Hypothalamus (tissue), 51 donors: ENCODE measurements at regions not wholly inside any gene's neighbourhood (a gene's known extent, or its start where the extent isn't known, plus 50 kb on each side); places are given as distances from the start of the nearest gene placed in this dataset.
"Not testable (repeated sequence)": the region's sequence is repeated elsewhere in the genome, so short reads cannot be mapped to it uniquely, and the experiment has no call there.

Experiments
- DNase-seq, 51 donors: peaks; one replicate each; lab custom pipeline; 2025; lab: John Stamatoyannopoulos, UW

DNA sequence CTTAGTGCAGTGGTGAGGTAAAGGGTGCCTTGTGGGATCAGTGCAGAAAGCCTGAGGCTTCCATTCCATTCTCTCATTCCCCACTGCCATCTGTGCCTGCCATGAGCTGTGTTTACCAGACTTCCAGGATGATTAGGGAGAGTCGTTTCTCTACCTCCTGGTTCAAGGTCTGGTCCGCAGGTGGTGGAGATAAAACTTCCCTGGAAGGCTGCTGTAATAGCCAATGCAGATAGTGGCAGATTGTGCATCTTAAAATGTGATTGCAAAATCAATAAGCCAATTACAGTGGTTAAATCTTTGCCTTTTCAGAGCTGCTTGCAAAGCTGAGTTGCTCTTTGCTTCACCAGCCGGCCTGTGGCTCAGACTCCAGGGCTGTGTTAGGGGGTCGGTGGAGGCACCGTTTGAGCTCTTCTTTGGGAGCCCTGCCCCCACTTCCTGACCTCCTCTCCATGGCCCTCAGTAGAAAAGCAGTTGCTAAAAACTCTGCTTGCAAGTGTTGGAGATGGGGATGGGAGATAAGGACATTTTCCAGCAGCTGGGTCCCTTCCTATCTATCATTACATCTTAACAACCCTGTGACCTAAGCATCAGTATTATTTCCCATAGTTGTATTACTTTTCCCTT lies 95.2 kb upstream of the HS6ST1 start:
- DNase-seq: no peak

DNA sequence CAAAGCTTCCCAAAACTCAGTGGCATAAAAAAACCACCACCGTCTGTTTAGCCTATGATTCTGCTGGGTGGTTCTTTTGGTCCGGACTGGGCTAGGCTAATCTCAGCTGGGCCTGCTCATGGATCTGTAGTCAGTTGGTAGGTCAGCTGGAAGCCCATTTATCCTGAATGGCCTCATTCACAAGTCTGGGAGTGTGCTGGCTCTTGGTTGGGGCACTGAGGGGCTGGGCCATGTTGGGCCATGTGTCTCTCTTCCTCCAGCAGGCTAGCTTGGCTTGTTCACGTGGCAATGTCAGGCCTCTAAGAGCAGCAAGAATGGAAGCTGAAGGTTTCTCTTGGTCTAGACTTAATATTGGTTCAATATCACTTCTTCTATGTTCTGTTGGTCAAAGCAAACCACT lies 95.7 kb upstream of the HS6ST1 start:
- no peak for DNase-seq

DNA sequence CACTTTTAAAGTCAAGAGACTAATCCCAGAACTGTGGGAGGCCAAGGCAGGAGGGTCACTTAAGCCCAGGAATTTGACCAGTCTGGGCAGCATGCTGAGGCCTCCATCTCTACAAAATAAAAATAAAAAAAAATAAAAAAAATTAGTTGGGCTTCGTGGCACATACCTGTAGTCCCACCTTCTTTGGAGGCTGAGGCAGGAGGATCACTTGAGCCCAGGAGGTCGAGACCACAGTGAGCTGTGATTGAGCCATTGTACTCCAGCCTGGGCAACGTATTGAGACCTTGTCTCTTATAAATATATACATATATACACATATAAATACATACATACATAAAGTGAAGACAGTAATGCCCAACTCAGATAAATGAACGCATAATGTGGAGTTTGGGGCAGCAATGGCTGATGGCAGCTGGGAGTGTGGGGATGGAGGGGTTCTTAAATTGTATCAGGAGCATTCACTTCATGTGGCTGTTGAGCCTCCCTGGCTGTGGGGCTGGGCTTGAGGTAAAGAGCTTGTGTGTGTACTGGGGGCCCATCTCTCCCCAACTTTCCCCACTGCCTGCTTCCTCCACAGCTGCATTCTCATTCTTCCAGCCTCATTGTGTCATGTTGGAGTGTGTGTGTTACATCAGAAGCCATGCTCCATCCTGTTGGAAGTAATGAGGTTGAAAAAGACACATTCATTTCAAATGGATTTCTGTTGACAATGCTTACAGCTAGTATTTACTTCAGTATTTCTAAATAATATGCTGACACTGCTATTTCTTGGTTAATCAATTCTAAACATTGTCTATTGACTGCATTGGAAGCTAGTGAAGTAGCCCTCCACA lies 96.5 kb upstream of the HS6ST1 start:
- DNase-seq: no peak

DNA sequence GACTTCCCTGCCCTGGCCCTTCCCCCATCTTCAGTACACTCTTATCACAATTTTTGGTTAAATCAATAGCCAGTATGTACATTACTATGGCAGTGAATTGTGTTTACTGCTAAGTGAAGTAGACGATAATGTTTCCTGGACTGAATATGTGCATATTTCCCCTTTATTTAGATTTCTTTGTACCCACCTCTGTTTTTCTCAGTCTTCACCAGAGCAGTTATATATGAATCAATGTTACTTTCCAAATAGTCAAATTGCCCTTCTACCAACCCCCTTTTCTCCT lies 97.1 kb upstream of the HS6ST1 start:
- DNase-seq: no peak

DNA sequence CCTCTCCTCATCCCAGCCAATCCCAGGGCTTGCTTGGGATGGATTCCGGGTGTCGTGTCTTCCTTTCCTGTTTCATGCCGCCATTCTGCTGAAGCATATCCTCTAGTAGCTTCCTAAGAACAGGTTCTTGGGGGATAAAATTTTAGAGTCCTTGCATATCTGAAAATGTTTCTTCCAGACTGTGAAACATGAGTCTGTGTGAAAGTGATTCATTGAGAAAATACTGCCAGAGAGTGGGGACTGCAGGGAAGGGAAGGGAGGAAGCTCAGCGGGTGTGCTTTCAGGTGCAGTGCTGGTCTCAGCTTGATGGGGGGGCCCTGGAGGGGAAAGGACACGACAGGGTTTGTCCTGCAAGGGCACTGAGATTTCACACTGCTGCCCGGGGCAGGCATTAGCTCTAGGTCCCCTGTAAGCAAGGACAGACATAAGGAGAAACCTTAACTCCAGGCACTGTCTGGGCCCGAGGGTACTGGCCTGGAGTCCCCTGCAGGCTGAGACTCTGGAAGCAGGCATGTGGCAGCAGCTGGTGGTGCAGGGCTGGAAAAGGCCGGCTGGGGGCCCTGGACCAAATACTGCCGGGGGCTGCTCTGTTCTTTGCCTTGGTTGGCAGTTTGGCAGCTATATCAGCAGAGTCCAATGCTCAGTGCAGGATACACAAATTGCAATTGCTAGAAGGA lies 97.6 kb upstream of the HS6ST1 start:
- DNase-seq: no peak

DNA sequence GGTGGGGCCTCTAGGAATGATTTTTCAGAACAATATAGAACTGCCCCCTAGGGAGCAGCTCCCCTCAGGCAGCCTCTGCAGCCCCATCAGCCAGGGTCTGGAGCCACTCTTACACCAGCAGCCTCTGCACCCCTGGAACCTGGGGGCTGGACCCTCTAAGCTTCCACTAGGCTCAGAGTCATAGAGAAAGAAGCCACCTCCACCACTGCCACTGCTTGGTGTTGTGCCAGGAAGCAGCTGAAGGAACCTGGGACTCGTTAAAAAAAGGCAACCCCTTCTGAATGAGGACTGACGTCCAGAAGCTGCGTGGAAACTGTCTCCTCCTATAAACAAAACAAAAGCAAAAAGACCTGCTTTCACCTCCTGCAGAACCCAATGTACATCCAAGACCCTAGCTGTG lies 98.1 kb upstream of the HS6ST1 start:
- no peak for DNase-seq

DNA sequence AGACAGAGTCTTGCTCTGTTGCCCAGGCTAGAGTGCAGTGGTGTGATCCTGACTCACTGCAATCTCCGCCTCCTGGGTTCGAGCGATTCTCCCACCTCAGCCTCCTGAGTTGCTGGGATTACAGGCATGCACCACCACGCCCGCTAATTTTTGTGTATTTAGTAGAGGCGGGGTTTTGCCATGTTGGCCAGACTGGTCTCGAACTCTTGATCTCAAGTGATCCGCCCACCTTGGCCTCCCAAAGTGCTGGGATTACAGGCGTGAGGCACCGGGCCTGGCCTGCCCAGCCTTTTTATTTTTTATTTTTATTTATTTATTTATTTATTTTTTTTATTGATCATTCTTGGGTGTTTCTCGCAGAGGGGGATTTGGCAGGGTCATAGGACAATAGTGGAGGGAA lies 98.6 kb upstream of the HS6ST1 start:
- DNase-seq: not testable (repeated sequence)

DNA sequence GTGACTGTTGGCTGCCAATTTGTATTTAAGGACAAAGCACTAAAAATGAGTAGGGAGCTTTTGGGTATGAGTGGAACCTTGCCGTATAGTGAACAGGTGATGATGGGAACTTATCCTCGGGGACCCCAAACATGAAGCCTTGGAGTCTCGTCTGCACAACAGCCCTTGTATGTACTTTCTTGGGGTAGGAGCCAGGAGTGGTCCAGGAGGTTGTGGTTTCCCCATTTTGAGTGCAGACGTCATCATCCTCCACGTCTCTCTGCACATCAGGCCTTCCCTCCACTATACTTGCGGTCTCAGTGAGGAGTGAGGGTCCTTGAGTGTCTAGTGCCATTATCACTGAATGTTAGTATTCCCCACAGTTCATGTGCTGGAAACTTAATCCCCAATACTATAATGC lies 101.5 kb upstream of the HS6ST1 start:
- no peak for DNase-seq

DNA sequence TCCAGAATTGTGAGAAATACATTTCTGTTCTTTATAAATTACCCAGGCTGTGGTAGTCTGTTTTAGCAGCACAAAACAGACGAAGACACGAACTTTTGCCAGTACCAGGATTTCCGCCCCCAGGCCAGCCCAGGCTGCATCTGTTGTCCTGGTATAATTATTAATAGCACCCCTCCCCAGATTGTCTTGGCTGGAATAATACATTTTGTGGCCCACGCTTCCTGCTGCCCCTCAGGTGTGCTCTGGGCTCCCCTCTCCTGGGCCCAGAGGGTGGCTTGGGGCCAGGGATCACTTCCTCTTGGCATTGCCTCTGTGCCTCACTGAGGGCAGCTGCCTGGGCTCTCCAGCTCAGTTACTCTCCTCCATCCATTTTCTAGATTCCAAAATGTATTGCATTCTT lies 102.1 kb upstream of the HS6ST1 start:
- no peak for DNase-seq

DNA sequence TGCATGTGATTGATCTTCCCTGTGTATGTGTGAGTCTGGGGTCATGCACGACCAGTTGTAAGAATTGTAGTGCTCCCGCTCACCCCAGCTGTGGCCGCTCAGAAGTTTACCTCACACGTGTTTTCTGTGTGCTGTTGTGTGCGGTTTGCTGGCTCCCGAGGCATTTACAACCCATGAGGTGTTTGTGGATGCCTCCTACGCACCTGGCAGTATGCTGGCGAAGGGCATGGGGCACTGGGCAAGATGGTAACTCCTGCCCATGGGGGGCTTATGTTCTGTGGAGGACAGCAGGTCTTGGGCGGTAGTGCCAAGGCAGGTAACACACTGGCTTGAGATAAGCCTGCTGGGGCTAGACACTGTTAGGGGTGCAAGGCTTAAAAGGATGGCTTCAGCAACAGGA lies 102.6 kb upstream of the HS6ST1 start:
- DNase-seq: no peak

DNA sequence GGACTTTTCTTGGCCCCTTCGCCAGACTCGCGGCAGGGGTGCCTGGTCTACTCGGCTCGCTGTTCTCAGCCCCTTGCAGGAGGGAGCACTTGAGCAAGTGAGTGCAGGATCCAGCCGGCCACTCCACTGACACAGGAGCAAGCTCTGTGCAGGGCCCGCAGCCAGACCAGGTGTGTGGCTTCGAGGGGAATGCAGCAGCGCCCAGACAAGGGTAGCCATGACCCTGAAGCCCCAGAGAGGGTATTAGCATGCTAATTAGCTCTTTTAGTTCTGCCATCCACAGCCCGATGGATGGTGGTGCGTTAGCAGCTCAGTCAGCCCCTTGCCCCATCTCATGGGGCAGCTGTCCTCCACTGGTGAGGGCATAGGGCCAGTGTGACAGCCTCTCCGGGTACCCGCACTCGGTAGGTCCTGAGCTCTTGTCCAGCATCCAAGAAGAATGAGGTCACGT lies 103.2 kb upstream of the HS6ST1 start:
- DNase-seq: no peak

DNA sequence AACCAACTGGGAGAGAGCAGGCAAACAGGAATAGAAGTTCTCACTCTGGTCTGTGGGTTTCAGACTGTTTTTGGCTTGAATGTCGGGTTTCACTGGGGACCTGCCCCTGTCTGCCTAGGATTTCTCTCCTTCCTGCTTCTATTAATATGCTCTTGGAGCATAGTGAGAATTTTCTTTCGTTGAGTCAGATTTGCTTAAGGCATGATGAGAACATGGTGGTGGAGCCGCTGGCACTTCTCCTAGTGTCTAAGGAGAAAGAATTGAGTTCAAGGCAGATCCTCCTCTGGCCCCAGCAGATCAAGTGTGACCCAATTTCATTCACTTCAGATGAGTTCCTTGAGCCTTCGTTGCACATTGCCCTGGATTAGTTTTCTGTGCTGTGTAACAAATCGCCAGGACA lies 103.9 kb upstream of the HS6ST1 start:
- DNase-seq: no peak

DNA sequence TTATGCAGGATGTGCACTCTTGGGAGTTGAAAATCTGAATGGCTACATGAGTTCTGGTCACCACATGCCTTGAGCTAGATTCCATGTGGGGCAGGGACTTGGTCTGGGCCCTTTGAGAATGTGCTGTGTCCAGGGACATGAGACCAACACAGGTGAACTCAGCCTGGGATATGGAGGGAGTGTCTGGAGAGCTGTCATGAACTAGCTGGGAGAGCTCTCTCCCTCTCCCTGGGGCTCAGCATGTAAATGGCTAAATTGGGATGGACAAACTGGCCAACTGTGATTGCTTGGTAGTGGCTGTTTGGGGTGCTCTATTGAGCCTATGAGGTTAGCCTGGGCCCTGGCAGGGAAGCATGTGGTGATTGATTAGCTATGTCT lies 105.1 kb upstream of the HS6ST1 start:
- DNase-seq: no peak

DNA sequence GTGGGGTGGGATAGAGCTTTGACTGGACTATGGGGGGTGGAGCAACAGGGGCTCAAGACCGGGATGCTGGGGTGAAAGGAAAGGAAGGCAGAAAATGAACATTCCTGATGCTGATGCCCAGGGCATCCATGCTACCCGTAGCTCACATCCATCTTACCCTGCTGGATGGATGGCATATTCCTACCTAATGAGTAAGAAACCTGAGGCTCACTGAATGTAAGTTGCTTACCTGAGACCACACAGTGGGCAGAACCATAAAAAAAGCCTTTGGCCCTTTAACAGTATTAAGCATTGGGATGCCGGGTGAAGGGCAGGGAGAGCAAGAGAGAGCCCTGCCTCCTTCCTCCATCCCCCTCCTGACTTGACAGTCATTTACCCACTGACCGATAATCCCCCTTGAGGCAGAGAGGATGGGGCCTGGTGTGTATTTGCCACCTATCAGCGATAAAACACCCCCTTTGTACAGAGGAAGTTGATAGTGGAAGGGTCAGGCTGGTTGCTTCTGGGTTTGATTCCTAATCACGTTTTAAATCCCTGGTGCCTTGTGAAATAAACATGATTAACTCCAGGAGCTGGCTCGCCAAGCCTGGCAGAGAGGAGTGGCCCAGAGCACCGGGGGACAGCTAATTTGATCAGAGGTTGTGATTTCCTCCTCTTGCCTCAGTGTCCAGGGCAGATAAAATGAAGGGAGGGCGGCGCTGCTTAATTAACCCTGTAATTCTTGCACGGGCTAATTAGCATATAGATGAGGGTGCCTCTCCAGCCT lies 105.9 kb upstream of the HS6ST1 start:
- no peak for DNase-seq

DNA sequence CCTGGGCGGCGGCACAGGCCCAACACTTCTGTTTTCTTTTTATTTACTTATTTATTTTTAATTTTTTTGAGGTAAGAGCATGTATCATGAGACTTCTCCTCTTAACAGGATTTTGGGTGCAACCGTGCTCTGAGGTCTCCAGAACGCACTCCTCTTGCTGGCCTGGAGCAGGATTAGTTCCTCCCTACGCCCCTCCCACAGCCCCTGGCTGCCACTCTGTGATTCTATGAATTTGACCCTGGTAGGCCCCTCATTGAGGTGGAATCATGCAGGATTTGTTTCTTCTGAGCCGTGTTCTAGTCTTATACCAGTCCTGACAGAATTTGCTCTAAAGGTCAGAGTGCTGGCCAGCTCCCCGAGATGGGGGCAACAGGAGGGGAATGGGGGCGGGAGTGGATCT lies 106.5 kb upstream of the HS6ST1 start:
- no peak for DNase-seq

DNA sequence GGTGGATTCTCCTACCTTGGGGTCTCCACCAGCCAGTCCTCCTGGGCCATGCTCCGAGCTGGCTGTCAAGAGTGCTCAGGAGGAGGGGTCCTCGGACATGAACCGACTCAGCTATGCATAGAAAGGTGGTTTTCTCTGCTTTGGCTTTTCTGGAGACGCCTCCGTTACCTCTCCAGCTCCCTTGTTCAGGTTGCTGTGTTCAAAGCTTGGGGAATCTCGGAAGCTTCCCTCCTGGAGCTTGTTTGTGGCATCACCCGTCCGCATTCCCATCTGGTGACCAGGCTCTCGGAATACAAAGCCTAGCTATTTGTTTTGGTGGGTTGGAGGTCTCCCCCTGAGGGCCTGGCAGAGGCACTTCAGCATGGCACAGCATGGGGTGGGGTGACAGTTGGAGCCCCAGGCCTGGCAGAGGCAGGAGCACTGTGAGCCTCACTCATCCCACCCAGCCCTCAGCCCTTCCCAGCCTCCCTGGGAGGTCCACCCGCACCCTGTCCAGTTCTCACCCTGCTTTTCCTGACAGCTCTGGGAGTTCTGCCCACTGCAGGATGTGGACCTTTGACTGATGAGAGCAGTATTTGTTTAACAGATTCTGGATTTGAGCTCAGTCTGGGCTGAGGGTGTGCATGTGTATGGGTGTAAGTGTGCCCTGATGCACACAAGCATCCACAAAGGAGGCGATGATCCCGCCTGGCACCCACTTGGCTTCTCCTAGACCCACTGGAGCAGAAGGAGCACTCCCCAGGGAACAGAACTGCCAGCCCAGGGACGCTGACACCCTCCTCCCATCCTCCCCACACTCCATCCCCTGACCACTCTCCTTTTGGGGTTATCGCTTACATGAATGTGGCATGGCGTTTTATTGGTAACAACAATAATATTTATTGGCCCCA lies 107.3 kb upstream of the HS6ST1 start:
- no peak for DNase-seq

DNA sequence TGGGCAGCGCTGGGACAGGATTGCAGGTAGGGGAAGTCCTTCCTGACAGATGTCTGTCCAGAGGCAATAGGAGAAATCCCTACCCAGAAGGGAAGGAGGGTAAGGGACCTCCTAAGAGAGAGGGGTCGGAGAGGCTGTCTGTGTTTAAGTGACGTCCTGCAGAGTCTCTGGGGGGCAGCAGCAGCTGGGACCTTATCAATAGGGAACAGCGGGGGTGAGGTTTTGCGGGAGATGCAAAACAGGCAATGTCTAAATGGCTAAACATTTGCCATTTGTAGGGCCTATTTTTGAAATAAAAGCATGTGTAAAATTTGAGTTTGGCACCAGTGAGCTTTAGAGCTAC lies 108.7 kb upstream of the HS6ST1 start:
- DNase-seq: no peak

DNA sequence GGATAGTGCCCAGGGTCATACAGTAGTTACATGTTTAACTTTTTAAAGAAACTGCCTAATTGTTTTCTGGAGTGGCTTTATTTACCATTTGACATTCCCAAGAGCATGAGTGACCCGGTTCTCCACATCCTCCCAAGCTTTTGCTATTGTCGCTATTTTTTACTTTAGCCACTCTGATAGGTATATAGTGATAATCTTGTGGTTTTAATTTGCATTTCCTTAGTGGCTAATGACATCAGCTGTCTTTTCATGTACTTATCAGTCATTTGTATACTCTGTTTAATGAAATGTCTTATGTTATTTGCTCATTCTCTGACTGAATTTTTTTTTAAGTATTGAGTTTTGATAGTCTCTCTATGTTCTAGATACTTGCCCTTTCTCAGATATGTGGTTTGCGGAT lies 109.7 kb upstream of the HS6ST1 start:
- DNase-seq: no peak

DNA sequence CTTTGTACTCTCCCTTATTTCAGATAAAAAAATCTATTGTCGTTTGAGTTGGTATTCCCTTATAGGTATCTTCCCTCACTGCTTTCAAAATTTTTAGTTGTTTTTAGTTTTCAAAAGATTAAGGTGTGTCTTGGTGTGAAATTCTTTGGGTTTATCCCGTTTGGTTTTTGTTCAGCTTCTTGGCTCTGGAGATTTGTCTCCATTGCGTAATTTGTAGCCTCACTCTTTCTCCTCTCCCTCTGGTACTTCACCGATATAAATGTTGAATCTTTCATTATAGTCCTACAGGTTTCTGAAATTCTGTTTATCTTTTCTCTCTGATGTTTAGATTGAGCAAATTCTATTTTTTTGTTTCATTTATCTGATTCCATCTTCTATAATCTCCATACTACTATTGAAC lies 113.8 kb upstream of the HS6ST1 start:
- DNase-seq: no peak

DNA sequence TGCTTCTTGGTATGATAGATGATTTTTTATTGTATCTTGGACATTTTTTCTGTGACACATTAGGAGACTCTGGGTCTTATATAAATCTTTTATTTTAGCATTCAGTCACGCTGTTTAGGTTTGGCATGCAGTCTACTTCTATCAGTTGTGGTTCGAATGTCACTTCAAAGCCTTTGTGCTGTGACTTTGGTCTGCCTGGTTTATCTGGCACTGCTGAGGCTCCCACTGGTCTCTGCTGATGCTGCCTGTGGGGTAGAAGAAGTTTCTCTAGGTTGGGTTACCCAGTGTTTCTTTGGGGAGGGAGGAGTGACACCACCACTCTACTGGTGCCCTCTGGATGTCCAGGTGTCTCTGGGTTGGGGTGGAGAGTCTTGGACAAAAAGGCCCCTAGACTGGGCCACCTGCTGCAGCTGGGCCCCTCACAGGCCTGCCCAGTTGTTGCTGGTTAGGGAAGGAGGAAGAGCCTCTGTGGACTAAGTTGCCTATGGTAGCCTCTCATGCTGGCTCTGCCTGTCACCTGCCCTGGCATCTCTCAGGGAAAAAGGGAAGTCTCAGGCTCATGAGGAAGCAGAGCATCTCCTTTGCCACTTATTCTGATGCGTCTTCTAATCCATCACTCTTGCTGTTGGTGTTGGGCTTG lies 115.4 kb upstream of the HS6ST1 start:
- no peak for DNase-seq
